Right lobe of liver (tissue), 4 donors: ENCODE measurements at regions not wholly inside any gene's neighbourhood (a gene's known extent, or its start where the extent isn't known, plus 50 kb on each side); places are given as distances from the start of the nearest gene placed in this dataset.

Source experiments
- POLR2A ChIP-seq: fragments of 450-650 bp; IDR thresholded peaks from one replicate; pipeline ENCODE4 v1.6.1; 2017; ENCODE audit warnings: antibody characterized with exemption, mild to moderate bottlenecking
- TF ChIP-seq, protein P1 (sequence below), 4 donors: fragments of 200-600 bp in 3 of 4; fragments of 450-650 bp in 1 of 4; IDR thresholded peaks; one replicate each; pipeline versions ENCODE4 v1.5.1 to v1.8.0; 2016 to 2022; ENCODE audit warnings: antibody characterized with exemption in 4 of 4, mild to moderate bottlenecking in 2 of 4
- donor health status: DM: no; HTN: no; CAD: no.
- donor health status: DM: no; HTN: no; CAD: no.
- donor health status: DM: no; HTN: yes; CAD: no.

GRCh38 chr1:91151702-91152101 lies 129.9 kb upstream of the ZNF644 start:
- TF ChIP-seq, protein P1, sequence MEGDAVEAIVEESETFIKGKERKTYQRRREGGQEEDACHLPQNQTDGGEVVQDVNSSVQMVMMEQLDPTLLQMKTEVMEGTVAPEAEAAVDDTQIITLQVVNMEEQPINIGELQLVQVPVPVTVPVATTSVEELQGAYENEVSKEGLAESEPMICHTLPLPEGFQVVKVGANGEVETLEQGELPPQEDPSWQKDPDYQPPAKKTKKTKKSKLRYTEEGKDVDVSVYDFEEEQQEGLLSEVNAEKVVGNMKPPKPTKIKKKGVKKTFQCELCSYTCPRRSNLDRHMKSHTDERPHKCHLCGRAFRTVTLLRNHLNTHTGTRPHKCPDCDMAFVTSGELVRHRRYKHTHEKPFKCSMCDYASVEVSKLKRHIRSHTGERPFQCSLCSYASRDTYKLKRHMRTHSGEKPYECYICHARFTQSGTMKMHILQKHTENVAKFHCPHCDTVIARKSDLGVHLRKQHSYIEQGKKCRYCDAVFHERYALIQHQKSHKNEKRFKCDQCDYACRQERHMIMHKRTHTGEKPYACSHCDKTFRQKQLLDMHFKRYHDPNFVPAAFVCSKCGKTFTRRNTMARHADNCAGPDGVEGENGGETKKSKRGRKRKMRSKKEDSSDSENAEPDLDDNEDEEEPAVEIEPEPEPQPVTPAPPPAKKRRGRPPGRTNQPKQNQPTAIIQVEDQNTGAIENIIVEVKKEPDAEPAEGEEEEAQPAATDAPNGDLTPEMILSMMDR (IDR thresholded peaks at IDR 0.05): no peak
- no peak for TF ChIP-seq POLR2A
